Muscle layer of duodenum (tissue), 2 donors: ENCODE measurements at regions not wholly inside any gene's neighbourhood (a gene's known extent, or its start where the extent isn't known, plus 50 kb on each side); places are given as distances from the start of the nearest gene placed in this dataset.
"Not testable (repeated sequence)": the region's sequence is repeated elsewhere in the genome, so short reads cannot be mapped to it uniquely, and the experiment has no call there.

Experiments used
- H3K27ac ChIP-seq: one replicate; pipeline ENCODE4 v1.7.0; 2013; ENCODE audit warnings: mild to moderate bottlenecking, low read length
- H3K27me3 ChIP-seq: one replicate; pipeline ENCODE4 v1.7.0; 2013; ENCODE audit warnings: low read depth, mild to moderate bottlenecking, control low read depth, low read length
- H3K36me3 ChIP-seq, 2 donors: one replicate each; pipeline ENCODE4 v1.7.0; 2013; ENCODE audit warnings: low read length in 2 of 2, control low read depth in 1 of 2, mild to moderate bottlenecking in 1 of 2; ENCODE audit not compliant: insufficient read depth in 2 of 2, control insufficient read depth in 1 of 2
- H3K4me1 ChIP-seq, 2 donors: one replicate each; pipeline ENCODE4 v1.7.0; 2013; ENCODE audit warnings: low read length in 2 of 2, mild to moderate bottlenecking in 2 of 2, control low read depth in 1 of 2, moderate library complexity in 1 of 2; ENCODE audit not compliant: insufficient read depth in 2 of 2, control insufficient read depth in 1 of 2
- H3K4me3 ChIP-seq, 2 donors: one replicate each; pipeline ENCODE4 v1.7.0; 2013; ENCODE audit warnings: low read length in 2 of 2, low read depth in 1 of 2, mild to moderate bottlenecking in 1 of 2
- H3K9me3 ChIP-seq, 2 donors: one replicate each; pipeline ENCODE4 v1.7.0; 2013; ENCODE audit warnings: low read length in 2 of 2, control low read depth in 1 of 2, mild to moderate bottlenecking in 1 of 2; ENCODE audit not compliant: control insufficient read depth in 1 of 2
- donor health status: healthy.

GRCh38 chr6:112581015-112581414 is 233.9 kb downstream of the RFPL4B start:
- Histone ChIP-seq H3K27ac (no peak overlapping the region), H3K9me3 (peaks cover 0 to 2% of the 10 kb centered on the region in 2 donors), H3K27me3 (no peaks in the 10 kb centered on the region), H3K4me1 (no peaks in the 10 kb centered on the region), H3K4me3 (no peak overlapping the region), H3K36me3 (no peaks in the 10 kb centered on the region)

DNA sequence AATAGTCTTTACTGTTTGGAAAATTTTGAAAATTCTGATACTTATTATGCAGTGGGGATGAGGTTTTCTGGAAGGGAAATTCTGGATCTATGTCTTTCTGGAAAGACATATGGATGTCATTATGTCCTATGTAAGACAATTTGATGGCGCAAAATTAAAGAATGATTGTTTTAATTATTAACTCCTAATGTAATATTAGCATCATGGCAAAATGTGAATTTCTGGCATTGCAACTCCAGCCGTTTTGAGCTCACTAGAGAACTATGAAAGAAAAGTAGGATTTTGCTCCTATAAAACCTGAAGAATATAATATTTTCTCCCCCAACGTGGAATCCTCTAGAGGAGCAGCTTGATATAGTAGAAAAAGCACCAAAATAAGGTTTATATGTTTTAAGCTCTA is 243.2 kb downstream of the RFPL4B start:
- no peaks in the 10 kb centered on the region for H3K4me1 ChIP-seq
- no peaks in the 10 kb centered on the region for H3K36me3 ChIP-seq
- H3K27me3 ChIP-seq: no peaks in the 10 kb centered on the region
- H3K9me3 ChIP-seq: peaks cover 4% of the 10 kb centered on the region in 2 donors
- H3K4me3 ChIP-seq: no peak overlapping the region
- no peak overlapping the region for H3K27ac ChIP-seq

GRCh38 chr6:112591329-112591728 is 244.2 kb downstream of the RFPL4B start:
- H3K9me3 ChIP-seq: peaks cover 4% of the 10 kb centered on the region in 2 donors
- H3K4me1 ChIP-seq: no peaks in the 10 kb centered on the region
- no peaks in the 10 kb centered on the region for H3K36me3 ChIP-seq
- no peak overlapping the region for H3K27ac ChIP-seq
- H3K4me3 ChIP-seq: no peak overlapping the region
- no peaks in the 10 kb centered on the region for H3K27me3 ChIP-seq

DNA sequence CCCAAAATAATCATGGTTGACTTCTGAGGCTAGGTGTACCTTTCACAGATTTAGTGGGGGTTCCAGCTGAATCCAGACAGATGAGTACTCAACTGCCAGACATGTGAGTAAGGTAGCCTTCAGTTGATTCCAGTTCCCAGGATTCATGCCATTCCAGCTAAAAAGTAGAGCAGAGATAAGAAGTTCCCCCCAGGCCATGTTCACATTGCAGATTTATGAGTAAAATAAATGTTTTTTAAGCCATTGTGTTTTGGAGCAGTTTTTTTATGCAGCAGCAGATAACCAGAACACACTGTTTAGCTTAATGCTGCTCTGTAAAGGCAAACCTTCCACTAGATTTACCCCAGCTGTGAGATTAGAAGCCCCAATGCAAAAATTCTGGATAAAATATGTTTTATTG is 245.0 kb downstream of the RFPL4B start:
- Histone ChIP-seq H3K27ac (no peak overlapping the region), H3K36me3 (no peaks in the 10 kb centered on the region), H3K4me1 (no peaks in the 10 kb centered on the region), H3K9me3 (peaks cover 4% of the 10 kb centered on the region in 2 donors), H3K4me3 (no peak overlapping the region), H3K27me3 (no peaks in the 10 kb centered on the region)

DNA sequence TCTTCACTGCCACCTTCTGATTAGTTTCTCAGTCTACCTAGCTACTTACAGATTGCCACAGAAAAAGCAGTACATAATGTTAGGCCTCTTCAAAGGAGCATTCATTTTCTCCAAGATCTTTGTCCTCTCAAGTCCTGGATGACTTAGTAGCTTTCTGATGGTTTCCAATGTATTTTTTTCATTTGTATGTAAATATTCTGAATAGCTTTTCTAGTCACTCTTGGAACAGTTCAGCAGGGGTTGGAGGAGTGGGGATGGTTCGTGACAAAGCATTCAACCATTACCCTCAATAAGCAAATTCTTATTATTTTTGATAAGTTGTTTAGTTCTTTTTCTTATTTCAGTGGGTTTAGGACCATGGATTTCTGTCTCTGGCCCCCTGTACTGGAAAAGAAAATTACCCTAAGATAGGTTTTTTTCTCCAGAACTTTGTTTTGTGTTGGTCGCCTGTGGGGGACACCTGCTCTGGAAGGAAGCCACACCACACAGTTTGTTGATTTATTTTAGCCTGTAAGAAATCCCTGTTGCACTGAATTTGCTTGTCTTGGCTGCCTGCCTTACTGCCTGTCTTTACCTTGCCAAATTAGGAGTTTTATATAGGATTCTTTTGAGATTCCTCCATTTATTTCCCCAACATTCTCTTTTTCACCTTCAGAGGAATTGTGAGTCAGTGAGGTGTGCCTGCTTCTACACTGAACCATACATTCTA is 247.9 kb downstream of the RFPL4B start:
- H3K4me3 ChIP-seq: no peak overlapping the region
- H3K9me3 ChIP-seq: peaks cover 4% of the 10 kb centered on the region in 2 donors
- no peaks in the 10 kb centered on the region for H3K27me3 ChIP-seq
- no peaks in the 10 kb centered on the region for H3K36me3 ChIP-seq
- no peaks in the 10 kb centered on the region for H3K4me1 ChIP-seq
- H3K27ac ChIP-seq: no peak overlapping the region

DNA sequence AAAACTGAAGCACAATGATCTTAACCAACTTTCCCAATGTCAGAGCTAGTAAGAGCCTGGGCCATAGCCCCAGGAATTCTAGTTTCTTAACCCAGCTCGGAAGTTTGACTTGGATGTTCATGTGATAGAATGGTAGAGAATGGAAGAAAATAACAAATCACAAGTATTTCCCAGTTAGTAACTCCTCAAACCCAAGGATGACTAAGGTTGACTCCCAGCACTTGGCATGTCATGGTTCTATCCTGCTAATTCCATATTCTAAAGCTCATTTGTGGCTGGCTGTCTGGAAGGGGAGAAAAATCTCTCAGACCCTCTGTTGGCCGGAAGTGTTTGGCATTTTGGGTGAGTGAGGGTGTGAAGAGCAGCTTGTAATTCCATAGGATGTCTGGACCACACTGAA is 248.7 kb downstream of the RFPL4B start:
- H3K36me3 ChIP-seq: no peaks in the 10 kb centered on the region
- H3K4me1 ChIP-seq: no peaks in the 10 kb centered on the region
- peaks cover 4% of the 10 kb centered on the region in 2 donors for H3K9me3 ChIP-seq
- no peak overlapping the region for H3K4me3 ChIP-seq
- no peaks in the 10 kb centered on the region for H3K27me3 ChIP-seq
- H3K27ac ChIP-seq: no peak overlapping the region

DNA sequence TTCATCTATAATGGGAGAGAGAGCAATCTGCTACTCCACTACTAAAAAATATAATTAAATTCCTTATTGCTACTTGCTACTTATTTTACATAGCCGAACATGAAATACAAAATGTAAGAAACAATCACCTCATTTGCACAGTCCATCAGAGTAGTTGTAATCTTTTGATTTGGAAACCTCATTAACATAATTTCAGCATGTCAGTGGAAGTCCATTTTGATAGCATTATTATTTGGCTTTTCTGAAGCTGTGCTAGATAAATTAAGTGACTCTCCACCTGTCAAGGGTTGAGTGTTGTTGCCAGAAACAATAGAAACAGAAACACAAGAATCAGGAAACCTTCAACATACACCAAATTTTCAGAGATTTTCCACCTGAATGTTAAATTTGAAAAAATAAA is 250.0 kb downstream of the RFPL4B start:
- no peaks in the 10 kb centered on the region for H3K27me3 ChIP-seq
- no peak overlapping the region for H3K27ac ChIP-seq
- H3K36me3 ChIP-seq: no peaks in the 10 kb centered on the region
- no peak overlapping the region for H3K4me3 ChIP-seq
- H3K9me3 ChIP-seq: peaks cover 4% of the 10 kb centered on the region in 2 donors
- no peaks in the 10 kb centered on the region for H3K4me1 ChIP-seq

DNA sequence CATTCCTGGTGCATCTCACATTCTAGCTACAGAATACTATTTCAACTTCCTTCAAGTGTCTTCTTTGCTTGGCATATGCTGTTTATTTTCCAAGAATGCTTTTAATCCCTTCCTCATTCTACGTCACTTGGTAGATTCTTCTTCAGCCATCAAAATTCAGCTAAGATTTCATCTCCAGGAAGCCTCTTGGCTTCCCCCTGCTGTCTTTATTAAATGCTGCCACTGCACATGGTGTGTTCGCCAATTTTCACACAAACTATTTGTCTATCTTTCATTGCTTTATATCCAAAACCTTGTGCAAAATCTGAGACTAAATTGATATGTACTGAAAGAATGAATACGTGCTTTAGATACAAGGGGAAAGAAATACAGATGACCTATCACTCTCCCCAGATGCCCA is 253.0 kb downstream of the RFPL4B start:
- H3K27me3 ChIP-seq: no peaks in the 10 kb centered on the region
- no peaks in the 10 kb centered on the region for H3K36me3 ChIP-seq
- no peak overlapping the region for H3K27ac ChIP-seq
- no peak overlapping the region for H3K4me3 ChIP-seq
- H3K4me1 ChIP-seq: no peaks in the 10 kb centered on the region
- no peaks in the 10 kb centered on the region for H3K9me3 ChIP-seq

DNA sequence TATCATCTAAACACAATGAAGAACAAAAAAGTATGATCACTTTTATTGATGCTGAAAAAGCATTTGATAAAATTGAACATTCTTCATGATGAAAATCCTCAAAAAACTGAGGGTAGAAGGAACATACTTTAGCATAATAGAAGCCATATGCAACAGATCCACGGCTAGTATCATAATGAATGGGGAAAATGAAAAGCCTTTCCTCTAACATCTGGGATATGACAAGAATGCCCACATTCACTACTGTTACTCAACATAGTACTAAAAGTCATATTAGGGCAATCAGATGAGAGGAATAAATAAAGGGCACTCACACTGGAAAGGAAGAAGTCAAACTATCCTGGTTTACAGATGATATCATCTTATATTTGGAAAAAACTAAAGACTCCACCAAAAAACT is 256.6 kb downstream of the RFPL4B start:
- H3K27me3 ChIP-seq: no peaks in the 10 kb centered on the region
- H3K4me1 ChIP-seq: peaks cover 0 to 8% of the 10 kb centered on the region in 2 donors
- no peaks in the 10 kb centered on the region for H3K9me3 ChIP-seq
- H3K36me3 ChIP-seq: no peaks in the 10 kb centered on the region
- no peak overlapping the region for H3K4me3 ChIP-seq
- H3K27ac ChIP-seq: no peak overlapping the region

DNA sequence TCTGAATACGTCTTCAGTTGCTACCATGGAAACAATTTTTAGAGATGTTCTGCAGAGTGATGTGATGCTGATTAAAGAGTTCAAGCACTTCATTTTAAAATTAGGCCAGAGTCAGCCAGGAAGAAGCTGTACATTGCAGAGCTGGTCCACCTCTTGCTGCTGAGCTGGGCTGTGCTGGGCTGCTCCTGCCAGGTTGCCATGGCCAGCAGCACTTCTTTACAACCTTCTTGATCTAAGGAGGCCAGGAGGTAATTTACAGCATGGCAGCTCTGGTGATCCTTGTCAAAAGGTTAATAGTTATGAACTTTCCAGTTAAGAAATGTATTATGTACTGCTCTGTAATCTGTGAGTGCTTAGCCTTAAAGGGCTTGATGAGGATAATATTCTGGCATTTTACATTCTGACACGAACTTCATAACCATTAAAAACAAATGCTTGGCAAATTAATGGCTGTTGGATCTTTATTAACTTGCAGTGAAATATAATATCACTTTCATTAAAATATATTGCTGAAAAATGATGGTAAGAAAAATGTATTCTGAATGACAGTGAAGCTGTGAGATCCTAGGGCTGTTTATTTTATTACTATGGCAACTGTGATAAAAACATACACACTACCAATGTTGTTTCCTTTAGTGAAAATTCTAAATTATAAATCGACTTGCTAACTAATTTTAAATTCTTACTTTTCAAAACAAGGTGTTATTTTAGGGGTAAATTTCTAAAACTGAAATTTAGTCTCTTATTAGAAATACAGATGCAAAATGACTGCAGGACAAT is 259.7 kb downstream of the RFPL4B start:
- Histone ChIP-seq H3K36me3 (no peaks in the 10 kb centered on the region), H3K9me3 (peaks cover 0 to 14% of the 10 kb centered on the region in 2 donors), H3K27me3 (no peaks in the 10 kb centered on the region), H3K4me3 (no peak overlapping the region), H3K4me1 (peaks cover 0 to 8% of the 10 kb centered on the region in 2 donors), H3K27ac (no peak overlapping the region)

GRCh38 chr6:112608925-112609324 is 261.8 kb downstream of the RFPL4B start:
- H3K27ac ChIP-seq, H3K36me3 ChIP-seq, H3K4me1 ChIP-seq, H3K4me3 ChIP-seq, H3K27me3 ChIP-seq: not testable (repeated sequence)
- H3K9me3 ChIP-seq: peaks cover 0 to 14% of the 10 kb centered on the region in 2 donors
